Loucy (cell line): ENCODE measurements at regions not wholly inside any gene's neighbourhood (a gene's known extent, or its start where the extent isn't known, plus 50 kb on each side); places are given as distances from the start of the nearest gene placed in this dataset.

Experiments used
- H2AFZ ChIP-seq: fragments of 200-600 bp; sonication (generic); 2 replicates; pipeline ENCODE4 v1.6.0; 2016; ENCODE audit warnings: antibody characterized with exemption, mild to moderate bottlenecking, low read length, moderate library complexity
- H3F3A ChIP-seq: fragments of 200-600 bp; 2 replicates; pipeline ENCODE4 v1.6.0; 2016; ENCODE audit warnings: antibody characterized with exemption, low read depth, mild to moderate bottlenecking
- H3K27me3 ChIP-seq: fragments of 200-600 bp; sonication (generic); 2 replicates; pipeline ENCODE4 v1.6.1; 2014; ENCODE audit warnings: low read length, mild to moderate bottlenecking; ENCODE audit not compliant: insufficient read depth, poor library complexity, severe bottlenecking
- H3K36me3 ChIP-seq: fragments of 200-600 bp; sonication (generic); 2 replicates; pipeline ENCODE4 v1.6.1; 2016; ENCODE audit warnings: low read length; ENCODE audit not compliant: insufficient read depth
- H3K4me1 ChIP-seq: fragments of 200-600 bp; sonication (generic); 2 replicates; pipeline ENCODE4 v1.5.1; 2014; ENCODE audit warnings: low read length, mild to moderate bottlenecking; ENCODE audit not compliant: insufficient read depth, poor library complexity, severe bottlenecking
- H3K4me2 ChIP-seq: fragments of 200-600 bp; sonication (generic); 2 replicates; pipeline ENCODE4 v1.6.0; 2014; ENCODE audit warnings: antibody characterized with exemption, low read length, low read depth, mild to moderate bottlenecking; ENCODE audit not compliant: poor library complexity, severe bottlenecking
- H3K4me3 ChIP-seq: fragments of 200-600 bp; sonication (generic); 2 replicates; pipeline ENCODE4 v1.5.1; 2014; ENCODE audit warnings: low read length, mild to moderate bottlenecking, mixed read lengths; ENCODE audit not compliant: poor library complexity, severe bottlenecking
- H3K79me2 ChIP-seq: fragments of 200-600 bp; sonication (generic); 2 replicates; pipeline ENCODE4 v1.6.1; 2014; ENCODE audit warnings: low read length; ENCODE audit not compliant: insufficient read depth
- H3K9ac ChIP-seq: fragments of 200-600 bp; sonication (generic); 2 replicates; pipeline ENCODE4 v1.6.0; 2014; ENCODE audit warnings: mild to moderate bottlenecking, low read depth, low read length, moderate library complexity; ENCODE audit not compliant: poor library complexity, severe bottlenecking
- H3K9me2 ChIP-seq: fragments of 200-600 bp; sonication (generic); replicated peaks from 2 replicates; pipeline ENCODE4 v1.6.1; 2016; ENCODE audit warnings: low read depth, low read length, mixed read lengths
- H3K9me3 ChIP-seq: fragments of 200-600 bp; sonication (generic); 2 replicates; pipeline ENCODE4 v1.6.1; 2014; ENCODE audit warnings: mild to moderate bottlenecking, antibody characterized with exemption, low read length, low read depth; ENCODE audit not compliant: insufficient read depth
- H4K20me1 ChIP-seq: fragments of 200-600 bp; sonication (generic); 2 replicates; pipeline ENCODE4 v1.6.0; 2014; ENCODE audit warnings: antibody characterized with exemption, low read length, mild to moderate bottlenecking; ENCODE audit not compliant: insufficient read depth, poor library complexity, severe bottlenecking
- EZH2phosphoT487 ChIP-seq: fragments of 200-600 bp; IDR thresholded peaks from 2 replicates; pipeline ENCODE4 v1.6.1; 2018; ENCODE audit warnings: antibody characterized with exemption, mild to moderate bottlenecking, moderate library complexity, borderline replicate concordance
- TF ChIP-seq, protein P1 (sequence below): fragments of 200-600 bp; sonication (generic); conservative IDR thresholded peaks from 2 replicates; pipeline ENCODE4 v1.5.1; 2014; ENCODE audit warnings: mild to moderate bottlenecking, antibody characterized with exemption, low read length

DNA sequence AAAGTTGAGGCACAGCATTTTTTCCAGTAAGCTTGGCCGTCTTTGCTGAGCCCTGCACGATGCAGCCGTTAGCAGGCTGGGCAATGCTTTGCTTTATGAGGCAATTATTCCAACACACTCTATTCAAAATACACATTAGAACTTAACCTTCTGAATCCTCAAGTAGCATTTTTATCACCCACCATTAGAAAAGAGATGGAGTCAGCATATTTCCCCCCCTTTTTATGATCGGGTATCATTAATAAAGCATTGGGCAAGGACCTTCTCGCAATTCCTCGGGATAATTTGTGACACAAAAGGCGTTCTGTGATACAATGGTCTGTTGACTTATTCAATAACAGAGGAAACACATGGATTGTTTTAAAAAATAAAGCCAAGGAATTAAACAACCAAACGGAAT, 374.5 kb upstream of the RBFOX1 start:
- H3K79me2 ChIP-seq = no peaks in the 10 kb centered on the region
- TF ChIP-seq, protein P1, sequence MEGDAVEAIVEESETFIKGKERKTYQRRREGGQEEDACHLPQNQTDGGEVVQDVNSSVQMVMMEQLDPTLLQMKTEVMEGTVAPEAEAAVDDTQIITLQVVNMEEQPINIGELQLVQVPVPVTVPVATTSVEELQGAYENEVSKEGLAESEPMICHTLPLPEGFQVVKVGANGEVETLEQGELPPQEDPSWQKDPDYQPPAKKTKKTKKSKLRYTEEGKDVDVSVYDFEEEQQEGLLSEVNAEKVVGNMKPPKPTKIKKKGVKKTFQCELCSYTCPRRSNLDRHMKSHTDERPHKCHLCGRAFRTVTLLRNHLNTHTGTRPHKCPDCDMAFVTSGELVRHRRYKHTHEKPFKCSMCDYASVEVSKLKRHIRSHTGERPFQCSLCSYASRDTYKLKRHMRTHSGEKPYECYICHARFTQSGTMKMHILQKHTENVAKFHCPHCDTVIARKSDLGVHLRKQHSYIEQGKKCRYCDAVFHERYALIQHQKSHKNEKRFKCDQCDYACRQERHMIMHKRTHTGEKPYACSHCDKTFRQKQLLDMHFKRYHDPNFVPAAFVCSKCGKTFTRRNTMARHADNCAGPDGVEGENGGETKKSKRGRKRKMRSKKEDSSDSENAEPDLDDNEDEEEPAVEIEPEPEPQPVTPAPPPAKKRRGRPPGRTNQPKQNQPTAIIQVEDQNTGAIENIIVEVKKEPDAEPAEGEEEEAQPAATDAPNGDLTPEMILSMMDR = no peak
- no peak for TF ChIP-seq EZH2phosphoT487
- no peak overlapping the region for H3K4me3 ChIP-seq
- H3K36me3 ChIP-seq = no peaks in the 10 kb centered on the region
- no peaks in the 10 kb centered on the region for H3K9me2 ChIP-seq
- no peaks in the 10 kb centered on the region for H3K4me1 ChIP-seq
- no peaks in the 10 kb centered on the region for H3K9me3 ChIP-seq
- no peak overlapping the region for H3K4me2 ChIP-seq
- H3K27me3 ChIP-seq = no peaks in the 10 kb centered on the region
- no peak overlapping the region for H2AFZ ChIP-seq
- no peak overlapping the region for H3K9ac ChIP-seq
- no peaks in the 10 kb centered on the region for H3F3A ChIP-seq
- no peaks in the 10 kb centered on the region for H4K20me1 ChIP-seq

DNA sequence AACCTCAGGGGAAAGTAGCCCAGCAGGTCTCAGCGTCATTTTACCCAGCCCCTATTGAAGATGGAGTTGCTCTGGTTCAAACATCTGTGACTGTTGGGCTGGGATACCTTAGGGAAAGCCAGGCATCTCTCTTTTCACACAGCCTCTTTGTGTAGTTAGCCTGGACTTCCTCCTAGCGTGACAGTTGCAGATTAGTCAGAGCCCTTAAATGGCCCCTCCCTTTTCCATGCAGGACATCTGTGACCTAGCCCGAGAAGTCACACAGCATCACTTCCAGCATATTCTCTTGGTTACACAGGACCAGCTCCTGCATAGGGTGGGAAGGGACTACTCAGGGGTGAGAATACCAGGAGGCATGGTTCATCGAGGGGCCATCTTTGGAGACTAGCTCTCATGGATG, 375.0 kb upstream of the RBFOX1 start:
- Histone ChIP-seq H3K4me3 (no peak overlapping the region), H3K36me3 (no peaks in the 10 kb centered on the region), H3K27me3 (no peaks in the 10 kb centered on the region), H3K9me2 (no peaks in the 10 kb centered on the region), H3K4me1 (no peaks in the 10 kb centered on the region), H3K79me2 (no peaks in the 10 kb centered on the region), H2AFZ (no peak overlapping the region), H3F3A (no peaks in the 10 kb centered on the region), H3K4me2 (no peak overlapping the region), H3K9ac (no peak overlapping the region), H4K20me1 (no peaks in the 10 kb centered on the region), H3K9me3 (no peaks in the 10 kb centered on the region)
- TF ChIP-seq, protein P1 = no peak
- TF ChIP-seq EZH2phosphoT487 = no peak

DNA sequence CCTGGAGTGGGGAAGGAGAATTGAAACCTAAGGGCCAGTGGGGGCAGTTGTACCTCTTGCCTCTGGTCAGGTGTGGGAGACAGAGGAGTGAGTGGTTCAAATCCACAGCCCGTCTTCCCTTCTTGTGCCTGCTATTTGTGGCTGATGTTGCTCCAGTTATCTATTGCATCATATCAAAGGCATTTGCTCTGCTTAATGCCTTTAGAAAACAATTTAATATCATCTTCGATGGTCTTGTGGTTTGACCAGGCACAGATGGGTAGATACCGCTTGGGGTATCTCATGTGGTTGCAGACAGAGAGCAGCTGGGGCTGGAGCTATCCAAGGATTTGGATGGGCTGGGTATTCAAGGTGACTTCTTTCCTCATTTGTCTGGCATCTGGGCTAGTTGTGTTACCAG, 376.1 kb upstream of the RBFOX1 start:
- no peaks in the 10 kb centered on the region for H4K20me1 ChIP-seq
- no peak overlapping the region for H3K4me2 ChIP-seq
- TF ChIP-seq, protein P1 = no peak
- TF ChIP-seq EZH2phosphoT487 = no peak
- H3K4me3 ChIP-seq = no peak overlapping the region
- H3K27me3 ChIP-seq = no peaks in the 10 kb centered on the region
- H3K79me2 ChIP-seq = no peaks in the 10 kb centered on the region
- H2AFZ ChIP-seq = no peak overlapping the region
- no peaks in the 10 kb centered on the region for H3K9me3 ChIP-seq
- no peaks in the 10 kb centered on the region for H3K4me1 ChIP-seq
- no peak overlapping the region for H3K9ac ChIP-seq
- no peaks in the 10 kb centered on the region for H3F3A ChIP-seq
- no peaks in the 10 kb centered on the region for H3K9me2 ChIP-seq
- no peaks in the 10 kb centered on the region for H3K36me3 ChIP-seq
